Parathyroid adenoma (tissue), 2 donors: ENCODE measurements at regions not wholly inside any gene's neighbourhood (a gene's known extent, or its start where the extent isn't known, plus 50 kb on each side); places are given as distances from the start of the nearest gene placed in this dataset.

Source experiments
- H2AFZ ChIP-seq: fragments of 300-600 bp; sonication (generic); one replicate; pipeline ENCODE4 v1.7.0; 2017; ENCODE audit warnings: antibody characterized with exemption, mild to moderate bottlenecking
- H3K27ac ChIP-seq: fragments of 300-600 bp; sonication (generic); one replicate; pipeline ENCODE4 v1.7.0; 2017
- H3K27me3 ChIP-seq: fragments of 300-600 bp; sonication (generic); one replicate; pipeline ENCODE4 v1.7.0; 2017; ENCODE audit warnings: low read length; ENCODE audit not compliant: control insufficient read depth, insufficient read depth
- H3K36me3 ChIP-seq: fragments of 300-600 bp; sonication (generic); one replicate; pipeline ENCODE4 v1.7.0; 2017; ENCODE audit warnings: low read length; ENCODE audit not compliant: control insufficient read depth, insufficient read depth
- H3K4me1 ChIP-seq: fragments of 300-600 bp; sonication (generic); one replicate; pipeline ENCODE4 v1.7.0; 2017; ENCODE audit warnings: control low read depth
- H3K4me2 ChIP-seq: fragments of 300-600 bp; sonication (generic); one replicate; pipeline ENCODE4 v1.7.0; 2017; ENCODE audit warnings: low read length
- H3K4me3 ChIP-seq: fragments of 300-600 bp; sonication (generic); one replicate; pipeline ENCODE4 v1.7.0; 2017; ENCODE audit warnings: low read depth, low read length
- H3K79me2 ChIP-seq: fragments of 300-600 bp; sonication (generic); one replicate; pipeline ENCODE4 v1.7.0; 2017; ENCODE audit warnings: control low read depth
- H3K9ac ChIP-seq: fragments of 300-600 bp; sonication (generic); one replicate; pipeline ENCODE4 v1.7.0; 2017; ENCODE audit warnings: mild to moderate bottlenecking
- H3K9me3 ChIP-seq: fragments of 300-600 bp; sonication (generic); one replicate; pipeline ENCODE4 v1.7.0; 2017; ENCODE audit warnings: low read length; ENCODE audit not compliant: control insufficient read depth
- CTCF ChIP-seq: fragments of 300-600 bp; sonication (generic); IDR thresholded peaks from one replicate; pipeline ENCODE4 v1.7.0; 2017; ENCODE audit warnings: antibody characterized with exemption, mild to moderate bottlenecking
- donor health status: primary hyperparathyroidism.

- no peak overlapping the region for H3K4me3 ChIP-seq
- no peaks in the 10 kb centered on the region for H3K9me3 ChIP-seq
- H3K27me3 ChIP-seq: no peaks in the 10 kb centered on the region
- H3K79me2 ChIP-seq: no peaks in the 10 kb centered on the region
- no peaks in the 10 kb centered on the region for H3K4me1 ChIP-seq
- no peak overlapping the region for H2AFZ ChIP-seq
- H3K4me2 ChIP-seq: no peak overlapping the region
- H3K36me3 ChIP-seq: no peaks in the 10 kb centered on the region
- no peak overlapping the region for H3K27ac ChIP-seq
- no peak for TF ChIP-seq CTCF
- no peak overlapping the region for H3K9ac ChIP-seq
Measured at GRCh38 chr4:62644372-62644771, 1444.2 kb downstream of the ADGRL3 start.

GRCh38 chr4:62640296-62640695 lies 1440.2 kb downstream of the ADGRL3 start:
- H3K4me3 ChIP-seq: no peak overlapping the region
- H3K4me1 ChIP-seq: no peaks in the 10 kb centered on the region
- H2AFZ ChIP-seq: no peak overlapping the region
- H3K4me2 ChIP-seq: no peak overlapping the region
- H3K36me3 ChIP-seq: no peaks in the 10 kb centered on the region
- H3K79me2 ChIP-seq: no peaks in the 10 kb centered on the region
- H3K27ac ChIP-seq: no peak overlapping the region
- H3K9ac ChIP-seq: no peak overlapping the region
- H3K9me3 ChIP-seq: no peaks in the 10 kb centered on the region
- no peaks in the 10 kb centered on the region for H3K27me3 ChIP-seq
- no peak for TF ChIP-seq CTCF

- no peak overlapping the region for H3K27ac ChIP-seq
- no peak overlapping the region for H3K9ac ChIP-seq
- no peak overlapping the region for H3K4me2 ChIP-seq
- no peaks in the 10 kb centered on the region for H3K9me3 ChIP-seq
- no peaks in the 10 kb centered on the region for H3K79me2 ChIP-seq
- no peaks in the 10 kb centered on the region for H3K36me3 ChIP-seq
- TF ChIP-seq CTCF: no peak
- H3K27me3 ChIP-seq: no peaks in the 10 kb centered on the region
- H2AFZ ChIP-seq: no peak overlapping the region
- no peaks in the 10 kb centered on the region for H3K4me1 ChIP-seq
- no peak overlapping the region for H3K4me3 ChIP-seq
Measured at GRCh38 chr4:62627671-62628070, 1427.5 kb downstream of the ADGRL3 start.

GRCh38 chr4:62627141-62627540 lies 1427.0 kb downstream of the ADGRL3 start:
- no peak overlapping the region for H3K4me2 ChIP-seq
- H3K36me3 ChIP-seq: no peaks in the 10 kb centered on the region
- no peaks in the 10 kb centered on the region for H3K27me3 ChIP-seq
- H3K4me3 ChIP-seq: no peak overlapping the region
- no peaks in the 10 kb centered on the region for H3K79me2 ChIP-seq
- no peak overlapping the region for H2AFZ ChIP-seq
- H3K9me3 ChIP-seq: no peaks in the 10 kb centered on the region
- no peak overlapping the region for H3K27ac ChIP-seq
- H3K9ac ChIP-seq: no peak overlapping the region
- no peaks in the 10 kb centered on the region for H3K4me1 ChIP-seq
- TF ChIP-seq CTCF: no peak

- H3K9me3 ChIP-seq: no peaks in the 10 kb centered on the region
- no peak overlapping the region for H2AFZ ChIP-seq
- H3K79me2 ChIP-seq: no peaks in the 10 kb centered on the region
- H3K4me2 ChIP-seq: no peak overlapping the region
- no peak overlapping the region for H3K27ac ChIP-seq
- no peak overlapping the region for H3K4me3 ChIP-seq
- H3K4me1 ChIP-seq: no peaks in the 10 kb centered on the region
- no peaks in the 10 kb centered on the region for H3K27me3 ChIP-seq
- H3K36me3 ChIP-seq: no peaks in the 10 kb centered on the region
- no peak for TF ChIP-seq CTCF
- H3K9ac ChIP-seq: no peak overlapping the region
Measured at GRCh38 chr4:62622089-62622488, 1422.0 kb downstream of the ADGRL3 start.
